ENCODE measurements at regions not wholly inside any gene's neighbourhood (a gene's known extent, or its start where the extent isn't known, plus 50 kb on each side); places are given as distances from the start of the nearest gene placed in this dataset.
A peak's percentile ranks its signal among the peaks of the same experiment; 100 is the strongest.

DNA sequence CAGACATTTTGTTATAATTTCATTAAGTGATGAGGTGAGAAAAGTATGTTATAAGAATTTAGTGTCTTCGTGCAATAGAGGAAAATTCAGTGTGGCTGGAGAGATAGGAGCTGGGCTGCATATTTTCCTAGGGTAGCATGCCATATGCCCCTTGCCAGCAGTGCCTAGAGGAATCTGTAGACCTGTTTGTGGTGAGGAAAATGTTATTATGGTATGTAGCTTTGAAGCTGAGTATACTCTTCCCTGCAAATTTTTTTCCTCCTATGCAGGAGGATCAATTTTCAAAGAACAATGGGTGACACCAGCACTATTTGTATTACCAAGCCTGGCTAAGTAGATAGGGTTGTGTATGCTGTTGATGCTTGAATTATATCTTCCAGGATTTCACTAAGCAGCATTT, 200.6 kb downstream of the EDEM1 start:
- no peak overlapping the region for H3K4me3 ChIP-seq
- no peaks in the 10 kb centered on the region for H3K36me3 ChIP-seq
- no peaks in the 10 kb centered on the region for H3K27me3 ChIP-seq
- TF ChIP-seq POLR2AphosphoS5 (IDR thresholded peaks at IDR 0.05) (no peak), CTCF (IDR thresholded peaks at IDR 0.05) (no peak), POLR2A (IDR thresholded peaks at IDR 0.05; ENCODE audit: low read depth) (no peak), EP300 (IDR thresholded peaks at IDR 0.05) (no peak)
- DNase-seq (ENCODE audit: extremely low spot score) = no peak
- H3K9me3 ChIP-seq = no peaks in the 10 kb centered on the region
- H3K27ac ChIP-seq (replicated peaks in 1 of 4) = no peak overlapping the region
- intact Hi-C loops (cut with DNase I) = no loop called here
- H3K4me1 ChIP-seq = no peaks in the 10 kb centered on the region
- WGBS = 78% methylated on average over 1 of the region's 1 CpG

DNA sequence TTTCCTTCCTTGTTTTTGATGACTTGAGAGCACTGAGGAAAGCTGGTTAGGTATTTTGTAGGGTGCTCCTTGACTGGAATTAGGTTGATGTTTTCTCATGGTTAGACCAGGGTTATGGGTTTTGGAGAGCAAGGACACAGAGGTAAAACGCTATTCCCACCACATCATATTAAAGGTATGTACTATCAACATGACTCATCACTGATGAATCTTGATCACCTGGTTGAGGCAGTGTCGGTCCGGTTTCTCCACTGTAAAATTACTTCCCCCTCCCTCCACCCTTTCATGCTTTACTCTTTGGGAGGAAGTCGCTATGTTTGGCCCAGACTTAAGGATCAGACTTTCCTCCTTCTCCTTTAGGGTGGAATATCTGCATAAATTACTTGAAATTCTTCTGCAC, 201.6 kb downstream of the EDEM1 start:
- intact Hi-C loops (cut with DNase I) = no loop called here
- DNase-seq (ENCODE audit: extremely low spot score) = peak; percentile 1
- Histone ChIP-seq H3K4me1 (no peaks in the 10 kb centered on the region), H3K9me3 (no peaks in the 10 kb centered on the region), H3K27me3 (no peaks in the 10 kb centered on the region), H3K27ac (replicated peaks in 1 of 4) (no peak overlapping the region), H3K4me3 (no peak overlapping the region), H3K36me3 (no peaks in the 10 kb centered on the region)
- WGBS = 69% methylated on average over 4 of the region's 4 CpGs
- no peak for TF ChIP-seq CTCF (IDR thresholded peaks at IDR 0.05)
- no peak for TF ChIP-seq POLR2A (IDR thresholded peaks at IDR 0.05; ENCODE audit: low read depth)
- no peak for TF ChIP-seq EP300 (IDR thresholded peaks at IDR 0.05)
- no peak for TF ChIP-seq POLR2AphosphoS5 (IDR thresholded peaks at IDR 0.05)

GRCh38 chr3:5390221-5390620, 202.7 kb downstream of the EDEM1 start:
- Histone ChIP-seq H3K27ac (replicated peaks in 1 of 4) (no peak overlapping the region), H3K27me3 (no peaks in the 10 kb centered on the region), H3K4me3 (no peak overlapping the region), H3K4me1 (no peaks in the 10 kb centered on the region), H3K9me3 (no peaks in the 10 kb centered on the region), H3K36me3 (no peaks in the 10 kb centered on the region)
- intact Hi-C loops (cut with DNase I) = no loop called here
- WGBS = 51% methylated on average over 5 of the region's 5 CpGs
- DNase-seq (ENCODE audit: extremely low spot score) = peak; percentile 34
- TF ChIP-seq POLR2A (IDR thresholded peaks at IDR 0.05; ENCODE audit: low read depth) = no peak
- no peak for TF ChIP-seq POLR2AphosphoS5 (IDR thresholded peaks at IDR 0.05)
- TF ChIP-seq EP300 (IDR thresholded peaks at IDR 0.05) = no peak
- no peak for TF ChIP-seq CTCF (IDR thresholded peaks at IDR 0.05)

GRCh38 chr3:5390936-5391625, 203.6 kb downstream of the EDEM1 start:
- Histone ChIP-seq H3K4me1 (no peaks in the 10 kb centered on the region), H3K4me3 (no peak overlapping the region), H3K36me3 (no peaks in the 10 kb centered on the region), H3K9me3 (no peaks in the 10 kb centered on the region), H3K27me3 (no peaks in the 10 kb centered on the region), H3K27ac (replicated peaks in 1 of 4) (no peak overlapping the region)
- TF ChIP-seq EP300 (IDR thresholded peaks at IDR 0.05) (no peak), POLR2A (IDR thresholded peaks at IDR 0.05; ENCODE audit: low read depth) (no peak), CTCF (IDR thresholded peaks at IDR 0.05) (no peak), POLR2AphosphoS5 (IDR thresholded peaks at IDR 0.05) (no peak)
- DNase-seq (ENCODE audit: extremely low spot score) = peak; percentile 64
- intact Hi-C loops (cut with DNase I) = no loop called here
- WGBS = 45% methylated on average over 5 of the region's 5 CpGs

DNA sequence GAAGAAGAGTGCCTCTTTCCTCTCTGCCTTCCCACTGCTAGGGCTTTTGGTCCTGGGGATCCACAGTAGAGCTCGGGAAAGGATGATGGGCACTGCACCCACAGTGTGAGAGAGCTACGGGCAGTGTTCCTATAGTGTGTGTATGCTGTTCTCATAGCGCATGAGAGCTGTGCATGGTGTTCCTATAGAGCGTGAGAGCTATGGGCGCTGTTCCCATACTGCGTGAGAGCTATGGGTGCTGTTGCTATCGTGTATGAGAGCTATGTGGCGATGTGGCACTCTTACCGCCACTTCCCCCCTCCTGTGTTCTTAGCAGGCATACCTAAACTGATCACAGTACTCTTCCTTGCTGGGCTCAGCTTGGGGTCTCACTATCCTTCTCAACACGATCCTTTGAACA, 213.5 kb downstream of the EDEM1 start:
- no peaks in the 10 kb centered on the region for H3K9me3 ChIP-seq
- 89% methylated on average over 10 of the region's 10 CpGs for WGBS
- H3K4me3 ChIP-seq = no peak overlapping the region
- H3K36me3 ChIP-seq = no peaks in the 10 kb centered on the region
- no peaks in the 10 kb centered on the region for H3K27me3 ChIP-seq
- intact Hi-C loops (cut with DNase I) = no loop called here
- peak; percentile 83 for DNase-seq (ENCODE audit: extremely low spot score)
- TF ChIP-seq CTCF (IDR thresholded peaks at IDR 0.05) = no peak
- no peak for TF ChIP-seq EP300 (IDR thresholded peaks at IDR 0.05)
- TF ChIP-seq POLR2AphosphoS5 (IDR thresholded peaks at IDR 0.05) = no peak
- no peak for TF ChIP-seq POLR2A (IDR thresholded peaks at IDR 0.05; ENCODE audit: low read depth)
- H3K4me1 ChIP-seq = no peaks in the 10 kb centered on the region
- H3K27ac ChIP-seq (replicated peaks in 1 of 4) = no peak overlapping the region
